Smooth muscle cell (in vitro differentiated cells): ENCODE measurements at regions not wholly inside any gene's neighbourhood (a gene's known extent, or its start where the extent isn't known, plus 50 kb on each side); places are given as distances from the start of the nearest gene placed in this dataset.
A peak's percentile ranks its signal among the peaks of the same experiment; 100 is the strongest.

Experiments
- DNase-seq: peaks from one replicate; lab custom pipeline; 2025; ENCODE audit not compliant: unreplicated experiment; lab: John Stamatoyannopoulos, UW
- H2AFZ ChIP-seq: fragments of 200-600 bp; sonication (generic); 2 replicates; pipeline ENCODE4 v1.6.0; 2016; ENCODE audit warnings: antibody characterized with exemption, low read depth, mild to moderate bottlenecking
- H3F3A ChIP-seq: fragments of 200-600 bp; sonication (generic); 2 replicates; pipeline ENCODE4 v1.6.0; 2017; ENCODE audit warnings: antibody characterized with exemption, low read depth
- H3K27ac ChIP-seq: fragments of 200-600 bp; sonication (generic); 2 replicates; pipeline ENCODE4 v1.5.1; 2016; ENCODE audit warnings: low read depth, mild to moderate bottlenecking
- H3K27me3 ChIP-seq: fragments of 200-600 bp; sonication (generic); 2 replicates; pipeline ENCODE4 v1.6.1; 2016; ENCODE audit warnings: low read depth, mild to moderate bottlenecking
- H3K36me3 ChIP-seq: fragments of 200-600 bp; sonication (generic); 2 replicates; pipeline ENCODE4 v1.5.1; 2016; ENCODE audit warnings: low read depth
- H3K4me1 ChIP-seq: fragments of 200-600 bp; sonication (generic); 2 replicates; pipeline ENCODE4 v1.5.1; 2016; ENCODE audit warnings: low read depth
- H3K4me2 ChIP-seq: fragments of 200-600 bp; sonication (generic); 2 replicates; pipeline ENCODE4 v1.6.0; 2016; ENCODE audit warnings: mild to moderate bottlenecking
- H3K4me3 ChIP-seq: fragments of 200-600 bp; sonication (generic); 2 replicates; pipeline ENCODE4 v1.5.1; 2016; ENCODE audit warnings: mild to moderate bottlenecking
- H3K79me2 ChIP-seq: fragments of 200-600 bp; sonication (generic); 2 replicates; pipeline ENCODE4 v1.6.0; 2016; ENCODE audit warnings: low read depth, mild to moderate bottlenecking
- H3K9ac ChIP-seq: fragments of 200-600 bp; sonication (generic); 2 replicates; pipeline ENCODE4 v1.6.0; 2016; ENCODE audit warnings: low read depth
- H3K9me3 ChIP-seq: fragments of 200-600 bp; sonication (generic); replicated peaks from 2 replicates; pipeline ENCODE4 v1.5.1; 2016; ENCODE audit warnings: low read depth
- H4K20me1 ChIP-seq: fragments of 200-600 bp; sonication (generic); 2 replicates; pipeline ENCODE4 v1.6.0; 2016; ENCODE audit warnings: low read depth
- WGBS: methylation state at CpG from one replicate; pipeline ENCODE4 v1.1.7; 2016; ENCODE audit warnings: low lambda C conversion rate; 5-methylcytosine and 5-hydroxymethylcytosine counted together
- TF ChIP-seq, protein P1 (sequence below): fragments of 200-600 bp; sonication (generic); IDR thresholded peaks from 2 replicates; pipeline ENCODE4 v1.5.1; 2017; ENCODE audit warnings: borderline replicate concordance, mild to moderate bottlenecking, antibody characterized with exemption; ENCODE audit not compliant: insufficient read depth, poor library complexity, severe bottlenecking

- no peaks in the 10 kb centered on the region for H4K20me1 ChIP-seq
- H3K36me3 ChIP-seq = no peaks in the 10 kb centered on the region
- no peaks in the 10 kb centered on the region for H3K9me3 ChIP-seq
- peaks cover 44% of the 10 kb centered on the region for H3K4me1 ChIP-seq
- peak; percentile 49 for DNase-seq
- H3K9ac ChIP-seq = no peak overlapping the region
- peak overlapping the region; percentile 46 for H3K4me3 ChIP-seq
- peak overlapping the region; percentile 98 for H3K4me2 ChIP-seq
- peaks cover 9% of the 10 kb centered on the region for H3F3A ChIP-seq
- H3K27me3 ChIP-seq = peaks cover 29% of the 10 kb centered on the region
- WGBS = 14% methylated on average over 44 of the region's 70 CpGs
- peak overlapping the region; percentile 66 for H2AFZ ChIP-seq
- no peaks in the 10 kb centered on the region for H3K79me2 ChIP-seq
- no peak overlapping the region for H3K27ac ChIP-seq
- TF ChIP-seq, protein P1, sequence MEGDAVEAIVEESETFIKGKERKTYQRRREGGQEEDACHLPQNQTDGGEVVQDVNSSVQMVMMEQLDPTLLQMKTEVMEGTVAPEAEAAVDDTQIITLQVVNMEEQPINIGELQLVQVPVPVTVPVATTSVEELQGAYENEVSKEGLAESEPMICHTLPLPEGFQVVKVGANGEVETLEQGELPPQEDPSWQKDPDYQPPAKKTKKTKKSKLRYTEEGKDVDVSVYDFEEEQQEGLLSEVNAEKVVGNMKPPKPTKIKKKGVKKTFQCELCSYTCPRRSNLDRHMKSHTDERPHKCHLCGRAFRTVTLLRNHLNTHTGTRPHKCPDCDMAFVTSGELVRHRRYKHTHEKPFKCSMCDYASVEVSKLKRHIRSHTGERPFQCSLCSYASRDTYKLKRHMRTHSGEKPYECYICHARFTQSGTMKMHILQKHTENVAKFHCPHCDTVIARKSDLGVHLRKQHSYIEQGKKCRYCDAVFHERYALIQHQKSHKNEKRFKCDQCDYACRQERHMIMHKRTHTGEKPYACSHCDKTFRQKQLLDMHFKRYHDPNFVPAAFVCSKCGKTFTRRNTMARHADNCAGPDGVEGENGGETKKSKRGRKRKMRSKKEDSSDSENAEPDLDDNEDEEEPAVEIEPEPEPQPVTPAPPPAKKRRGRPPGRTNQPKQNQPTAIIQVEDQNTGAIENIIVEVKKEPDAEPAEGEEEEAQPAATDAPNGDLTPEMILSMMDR = no peak
Measured at GRCh38 chrX:40153345-40154249, 55.8 kb upstream of the BCOR start.

GRCh38 chrX:40152741-40153344, 55.1 kb upstream of the BCOR start:
- H3K79me2 ChIP-seq = no peaks in the 10 kb centered on the region
- H3F3A ChIP-seq = peaks cover 10% of the 10 kb centered on the region
- H3K4me3 ChIP-seq = peak overlapping the region; percentile 46
- TF ChIP-seq, protein P1 = no peak
- no peaks in the 10 kb centered on the region for H3K9me3 ChIP-seq
- peaks cover 50% of the 10 kb centered on the region for H3K4me1 ChIP-seq
- no peak overlapping the region for H3K9ac ChIP-seq
- peaks cover 2% of the 10 kb centered on the region for H4K20me1 ChIP-seq
- H3K27me3 ChIP-seq = peaks cover 30% of the 10 kb centered on the region
- peak overlapping the region; percentile 98 for H3K4me2 ChIP-seq
- peak; percentile 41 for DNase-seq
- peak overlapping the region; percentile 66 for H2AFZ ChIP-seq
- H3K36me3 ChIP-seq = no peaks in the 10 kb centered on the region
- WGBS = 8% methylated on average over 47 of the region's 47 CpGs
- no peak overlapping the region for H3K27ac ChIP-seq

DNA sequence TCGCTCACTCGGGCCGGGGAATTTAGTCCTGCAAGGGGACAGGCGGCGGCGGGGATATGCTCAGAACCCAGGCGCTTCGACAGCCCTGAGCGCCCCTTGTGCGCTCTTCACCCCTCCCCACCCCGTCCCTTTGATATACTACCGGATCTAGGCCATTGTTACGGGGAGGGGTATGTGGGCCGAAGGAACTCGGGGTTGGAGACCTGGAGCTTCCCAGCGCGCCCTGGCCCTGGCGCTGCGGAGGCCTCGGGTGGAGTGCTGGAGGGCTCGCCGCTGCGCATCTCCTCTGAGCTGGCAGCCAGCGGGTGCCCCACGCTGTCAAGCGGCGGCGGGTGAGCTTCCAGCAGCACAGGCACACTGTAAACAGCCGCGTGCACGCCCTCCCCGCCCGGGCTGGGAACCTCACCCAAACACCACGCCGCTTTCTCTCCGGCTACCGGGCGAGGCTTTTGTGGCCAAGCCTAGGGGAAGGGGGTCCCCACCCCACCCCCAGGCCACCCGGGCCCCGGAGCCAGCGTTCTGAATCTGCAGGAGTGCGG, 54.5 kb upstream of the BCOR start:
- H3F3A ChIP-seq = peaks cover 10% of the 10 kb centered on the region
- peak; percentile 27 for DNase-seq
- TF ChIP-seq, protein P1 = no peak
- no peaks in the 10 kb centered on the region for H3K79me2 ChIP-seq
- no peaks in the 10 kb centered on the region for H3K9me3 ChIP-seq
- WGBS = 7% methylated on average over 41 of the region's 42 CpGs
- H3K27me3 ChIP-seq = peaks cover 36% of the 10 kb centered on the region
- peak overlapping the region; percentile 46 for H3K4me3 ChIP-seq
- no peaks in the 10 kb centered on the region for H3K36me3 ChIP-seq
- H3K4me1 ChIP-seq = peaks cover 51% of the 10 kb centered on the region
- no peak overlapping the region for H3K27ac ChIP-seq
- peak overlapping the region; percentile 98 for H3K4me2 ChIP-seq
- no peak overlapping the region for H3K9ac ChIP-seq
- peak overlapping the region; percentile 66 for H2AFZ ChIP-seq
- peaks cover 7% of the 10 kb centered on the region for H4K20me1 ChIP-seq
